ENCODE measurements at regions not wholly inside any gene's neighbourhood (a gene's known extent, or its start where the extent isn't known, plus 50 kb on each side); places are given as distances from the start of the nearest gene placed in this dataset.

DNA sequence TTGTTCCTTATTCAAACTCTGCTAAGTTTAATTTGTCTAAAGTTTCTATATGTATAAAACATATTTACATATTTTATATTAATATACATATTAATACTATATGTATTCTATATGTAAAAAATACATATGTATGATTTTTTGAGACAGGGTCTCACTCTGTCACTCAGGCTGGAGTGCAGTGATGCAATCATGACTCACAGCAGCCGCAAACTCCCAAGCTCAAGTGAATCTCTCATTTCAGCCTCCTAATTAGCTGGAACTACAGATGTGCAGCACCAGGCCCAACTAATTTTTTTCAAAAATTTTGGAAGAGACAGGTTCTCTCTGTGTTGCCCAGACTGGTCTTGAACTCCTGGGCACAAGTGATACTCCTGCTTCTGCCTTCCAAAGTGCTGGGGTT, 684.9 kb downstream of the TRAM1L1 start:
- DNase-seq: no peak

DNA sequence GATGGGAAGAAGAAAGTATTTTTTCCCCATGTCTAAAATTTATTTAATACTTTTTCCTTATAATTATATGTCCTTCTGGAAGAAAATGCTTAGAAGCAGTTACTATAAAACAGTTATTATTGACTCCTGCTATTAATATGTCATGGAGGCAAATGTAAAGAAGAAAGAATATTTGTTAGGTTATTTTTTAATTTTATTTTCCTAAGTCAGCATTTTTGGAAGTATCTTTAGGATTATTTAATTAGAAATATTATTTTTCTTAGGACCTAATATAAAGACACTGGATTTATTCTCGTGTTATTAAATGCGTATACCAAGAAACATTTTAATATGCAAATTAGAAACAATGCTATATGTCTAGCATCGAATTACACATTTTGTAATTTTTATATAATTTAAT, 687.7 kb downstream of the TRAM1L1 start:
- no peak for DNase-seq

DNA sequence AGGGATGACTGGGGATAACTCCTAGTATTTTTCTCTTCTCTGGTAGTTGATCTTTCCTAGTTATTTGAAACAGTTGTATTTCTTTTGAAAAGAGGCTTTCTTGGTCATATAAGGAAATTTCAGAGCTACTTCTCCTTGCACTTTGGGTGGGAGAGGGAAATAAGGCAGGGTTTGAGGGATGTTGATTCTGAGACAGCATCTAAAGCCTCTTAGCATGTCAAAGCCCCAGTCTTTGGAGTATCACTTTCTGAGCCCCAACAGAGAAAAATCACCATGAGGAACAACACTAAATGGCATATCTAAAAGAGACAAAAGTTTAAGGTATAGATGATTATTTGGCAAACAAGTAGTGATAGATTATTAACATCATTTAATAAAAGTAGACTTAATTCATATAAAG, 688.1 kb downstream of the TRAM1L1 start:
- no peak for DNase-seq

DNA sequence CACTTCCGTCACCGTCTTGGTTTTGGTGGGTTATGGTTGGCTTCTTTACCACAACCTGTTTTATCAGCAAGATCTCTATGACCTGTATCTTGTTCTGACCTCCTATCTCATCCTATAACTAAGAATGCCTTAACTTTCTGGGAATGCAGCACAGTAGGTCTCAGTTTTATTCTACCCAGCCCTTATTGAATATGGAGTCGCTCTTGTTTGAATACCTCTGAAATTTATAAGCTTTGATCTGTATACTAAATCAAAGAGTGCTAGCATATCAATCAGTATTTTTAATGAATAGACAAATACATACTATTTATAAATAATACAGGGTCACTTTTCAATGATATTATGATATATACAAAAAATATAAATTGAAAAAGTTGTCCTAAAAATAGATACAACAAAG, 690.0 kb downstream of the TRAM1L1 start:
- DNase-seq: no peak

DNA sequence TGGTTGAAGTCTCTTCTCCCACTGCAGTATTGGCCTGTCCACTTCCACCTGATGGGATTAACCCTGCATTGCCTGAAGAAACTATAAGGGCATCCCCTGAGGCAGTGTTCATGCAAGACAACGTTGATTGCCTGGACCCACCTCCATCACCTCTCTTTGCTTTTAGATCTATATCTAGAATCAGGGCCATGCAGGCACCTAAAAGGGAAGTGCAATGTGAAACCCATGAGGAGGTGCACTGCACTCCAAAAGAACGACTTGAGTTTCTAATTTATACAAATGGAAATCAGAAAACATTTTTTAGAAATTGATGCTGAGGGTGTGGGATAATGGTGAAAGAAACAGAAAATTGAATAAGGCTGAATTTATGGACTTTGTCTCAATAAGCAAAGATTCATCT, 694.4 kb downstream of the TRAM1L1 start:
- no peak for DNase-seq

DNA sequence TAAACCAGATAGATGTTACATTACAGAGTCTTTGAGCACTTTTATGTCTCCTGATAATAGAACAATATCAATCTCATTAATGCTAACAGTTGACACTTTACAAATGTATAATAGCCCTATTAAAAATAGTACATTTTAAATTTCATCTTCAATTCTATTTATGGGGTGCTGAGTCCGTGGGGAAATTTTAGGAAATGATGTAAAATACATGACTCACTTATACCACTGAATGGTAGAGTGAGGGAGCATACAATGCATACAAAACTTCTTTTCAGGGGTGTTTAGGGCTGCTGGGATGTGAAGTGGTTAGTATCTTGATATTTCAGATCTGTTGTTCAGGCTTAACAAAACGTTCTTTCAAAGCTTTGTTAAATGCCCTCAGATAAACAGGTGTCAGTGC, 696.2 kb downstream of the TRAM1L1 start:
- no peak for DNase-seq

DNA sequence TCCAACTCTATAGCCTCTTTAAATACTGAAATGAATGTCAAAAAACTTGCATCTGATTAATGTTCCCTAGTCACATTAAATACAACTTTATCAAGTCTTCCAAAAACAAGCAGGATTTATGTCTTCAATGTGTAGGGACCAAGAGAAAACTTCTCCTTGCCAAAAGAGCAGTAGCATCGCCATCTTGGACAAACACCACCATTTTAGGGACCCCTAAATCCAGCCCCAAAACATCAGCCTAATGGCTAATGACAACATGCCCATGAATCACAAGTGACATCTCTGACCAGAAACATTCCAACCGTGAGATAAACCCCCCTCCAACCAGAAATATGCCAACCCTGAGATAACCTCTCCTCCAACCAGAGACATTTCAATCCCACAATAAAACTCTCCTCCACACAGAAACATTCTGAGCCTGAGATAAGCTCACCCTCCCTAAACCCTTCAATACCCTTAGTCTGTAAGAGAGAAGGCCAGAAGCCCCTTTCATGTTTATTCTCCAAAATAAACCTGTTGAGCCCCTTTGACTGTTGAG, 697.4 kb downstream of the TRAM1L1 start:
- no peak for DNase-seq

DNA sequence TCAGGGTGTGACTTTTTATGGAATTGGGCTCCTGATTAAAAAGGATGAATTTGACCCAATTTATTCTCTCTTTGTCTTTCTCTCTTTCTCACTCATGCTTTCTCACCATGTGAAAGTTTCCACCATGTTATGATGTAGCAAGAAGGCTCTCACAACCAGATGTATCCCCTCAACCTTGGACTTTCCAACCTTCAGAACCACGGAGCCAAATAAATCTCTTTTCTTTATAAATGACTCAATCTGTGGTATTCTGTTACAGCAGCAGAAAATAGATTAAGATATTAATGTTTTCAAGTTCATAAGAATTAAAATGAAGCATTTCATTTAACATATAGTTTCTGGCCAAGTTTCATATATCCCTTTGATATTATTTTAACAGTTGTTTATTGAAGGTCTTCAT, 698.5 kb downstream of the TRAM1L1 start:
- DNase-seq: no peak

DNA sequence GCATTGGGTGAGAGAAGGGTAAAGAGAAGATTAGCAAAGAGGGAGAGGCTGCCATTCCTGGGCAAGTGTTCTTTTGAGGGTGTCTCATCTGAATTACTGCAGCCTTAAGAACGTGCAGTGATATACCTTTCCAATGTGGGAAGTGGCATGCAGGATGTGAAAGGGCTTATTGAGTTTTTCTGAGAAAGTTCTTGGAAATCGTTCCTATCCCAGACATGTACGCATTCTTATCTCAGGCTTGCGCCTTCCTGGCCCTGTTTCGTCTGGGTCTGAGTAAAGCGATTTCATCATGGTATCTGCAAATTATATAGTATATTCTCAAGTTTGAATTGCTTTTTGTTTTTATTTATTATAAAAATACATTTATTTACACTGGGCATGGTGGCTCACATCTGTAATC, 699.8 kb downstream of the TRAM1L1 start:
- DNase-seq: no peak

DNA sequence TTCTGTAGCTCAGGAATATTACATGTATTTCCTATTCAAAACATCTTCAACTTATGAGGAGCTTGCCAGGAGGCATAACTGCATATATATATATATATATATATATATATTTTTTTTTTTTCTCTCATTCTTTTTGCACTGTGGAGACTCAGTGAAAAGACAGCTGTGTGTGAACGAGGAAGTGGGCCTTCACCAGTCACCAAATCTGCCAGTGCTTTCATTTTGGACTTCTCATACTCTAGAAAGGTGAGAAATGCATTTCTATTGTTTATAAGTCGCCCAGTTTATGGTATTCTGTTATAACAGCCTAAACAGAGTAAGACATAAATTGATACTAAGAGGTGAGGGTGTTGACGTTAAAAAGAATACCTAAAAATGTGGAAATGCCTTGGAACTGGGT, 710.6 kb downstream of the TRAM1L1 start:
- no peak for DNase-seq

DNA sequence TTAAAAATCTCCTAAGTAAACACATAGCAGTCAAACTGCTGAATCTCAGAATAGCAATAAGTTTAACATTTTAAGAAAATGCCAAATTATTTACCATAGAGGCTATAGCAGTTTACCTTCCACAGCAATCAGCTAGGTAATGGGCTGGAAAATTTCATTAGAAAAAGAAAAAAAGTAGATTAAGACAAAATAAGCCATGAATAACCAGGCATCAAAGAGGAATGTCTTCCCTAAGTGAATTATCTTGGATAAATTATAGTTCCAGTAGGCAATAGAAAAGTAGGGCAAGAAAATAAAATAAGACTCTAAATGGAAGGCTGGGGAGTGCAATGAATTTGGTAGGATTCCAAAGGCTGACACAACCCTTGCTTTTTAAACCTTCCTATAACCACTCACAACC, 722.8 kb downstream of the TRAM1L1 start:
- no peak for DNase-seq

DNA sequence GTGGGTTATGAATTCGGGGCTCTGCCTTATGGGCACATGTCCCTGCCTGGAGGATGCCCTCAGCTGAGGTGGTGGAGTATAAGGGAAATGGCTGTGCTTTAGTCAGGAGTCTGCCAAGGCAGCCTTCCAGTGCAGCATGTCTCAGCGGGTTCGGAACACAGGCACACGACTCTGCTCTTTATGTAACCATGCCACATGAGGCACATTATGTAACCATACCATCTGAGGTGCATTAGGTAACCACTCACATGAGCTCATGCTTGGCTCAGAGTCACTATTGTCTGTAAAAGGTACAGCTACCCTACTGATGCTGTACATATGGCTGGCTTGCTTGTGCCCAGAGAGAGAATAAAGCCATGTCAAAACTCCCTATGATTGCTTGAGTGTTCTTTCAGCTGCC, 723.6 kb downstream of the TRAM1L1 start:
- DNase-seq: no peak

DNA sequence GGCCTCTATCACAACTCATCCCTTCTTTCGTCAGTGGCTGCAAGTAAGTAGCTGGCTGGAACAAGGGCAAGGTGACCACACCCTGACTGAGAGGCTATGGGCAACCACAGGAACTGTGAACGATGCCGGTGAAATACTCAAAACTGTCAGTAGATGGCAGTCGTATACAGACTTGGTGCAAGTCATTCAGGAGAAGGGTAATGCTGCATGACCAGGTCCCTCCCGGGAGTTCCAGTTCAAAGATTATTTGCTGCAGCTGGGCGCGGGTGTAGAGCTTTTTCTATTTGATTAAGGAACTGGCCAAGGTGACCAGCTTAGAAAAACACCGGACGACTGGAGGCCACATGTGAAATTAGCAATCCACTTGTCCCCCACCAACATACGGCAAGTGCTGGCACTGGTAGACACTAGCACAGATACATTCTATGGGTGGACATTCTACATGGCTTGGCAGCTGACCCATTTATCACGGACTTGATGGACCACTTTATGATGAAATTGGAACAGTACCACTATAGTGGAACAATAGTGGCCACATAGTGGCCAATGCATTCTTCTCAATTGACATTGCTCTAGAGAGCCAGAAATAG, 726.6 kb downstream of the TRAM1L1 start:
- no peak for DNase-seq

DNA sequence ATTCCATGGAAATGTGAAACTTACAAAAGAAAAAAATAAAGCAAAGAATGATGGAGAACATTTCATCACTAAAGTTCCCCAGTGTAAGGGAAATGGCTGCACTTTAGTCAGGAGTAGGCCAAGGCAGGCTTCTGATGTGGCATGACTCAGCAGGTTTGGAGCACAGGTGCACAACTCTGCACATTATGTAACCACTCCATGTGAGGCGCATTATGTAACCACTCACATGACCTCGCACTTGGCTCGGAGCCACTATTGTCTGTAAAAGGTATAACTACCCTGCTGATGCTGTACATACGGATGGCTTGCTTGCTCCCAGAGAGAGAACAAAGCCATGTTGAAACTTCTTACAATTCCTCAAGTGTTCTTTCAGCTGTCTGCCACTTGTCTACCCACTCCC, 727.6 kb downstream of the TRAM1L1 start:
- no peak for DNase-seq

DNA sequence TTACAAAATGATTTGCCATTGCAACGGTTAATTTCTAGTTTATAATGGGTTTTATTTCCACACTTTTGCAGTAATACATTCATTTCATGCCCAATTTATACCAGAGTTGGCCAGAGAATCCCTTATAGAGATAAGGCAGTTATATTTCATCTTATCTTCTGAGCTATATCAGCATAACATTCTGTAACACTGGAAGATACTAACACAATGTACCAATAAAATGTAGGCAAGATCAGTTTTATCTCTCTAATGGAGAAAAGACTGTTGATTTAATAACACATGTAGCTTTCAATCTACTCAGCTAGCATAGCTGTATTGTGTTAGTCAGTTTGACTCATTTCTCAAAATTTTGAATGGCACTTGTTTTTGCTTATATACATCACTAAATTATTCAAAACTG, 738.6 kb downstream of the TRAM1L1 start:
- DNase-seq: no peak

DNA sequence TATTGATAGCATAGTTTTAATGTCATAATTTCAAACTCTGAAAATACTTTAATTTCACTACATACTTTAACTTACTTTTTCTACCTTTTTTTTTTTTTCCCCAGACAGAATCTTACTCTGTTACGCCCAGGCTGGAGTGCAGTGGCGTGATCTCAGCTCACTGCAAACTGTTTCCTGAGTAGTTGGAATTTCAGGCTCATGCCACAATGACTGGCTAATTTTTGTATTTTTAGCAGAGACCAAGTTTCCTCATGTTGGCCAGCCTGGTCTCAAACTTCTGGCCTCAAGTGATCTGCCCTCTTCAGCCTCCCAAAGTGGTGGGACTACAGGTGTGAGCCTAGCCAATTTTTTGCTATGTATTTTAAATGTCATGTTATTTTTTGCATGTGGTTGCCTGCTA, 741.6 kb downstream of the TRAM1L1 start:
- no peak for DNase-seq

DNA sequence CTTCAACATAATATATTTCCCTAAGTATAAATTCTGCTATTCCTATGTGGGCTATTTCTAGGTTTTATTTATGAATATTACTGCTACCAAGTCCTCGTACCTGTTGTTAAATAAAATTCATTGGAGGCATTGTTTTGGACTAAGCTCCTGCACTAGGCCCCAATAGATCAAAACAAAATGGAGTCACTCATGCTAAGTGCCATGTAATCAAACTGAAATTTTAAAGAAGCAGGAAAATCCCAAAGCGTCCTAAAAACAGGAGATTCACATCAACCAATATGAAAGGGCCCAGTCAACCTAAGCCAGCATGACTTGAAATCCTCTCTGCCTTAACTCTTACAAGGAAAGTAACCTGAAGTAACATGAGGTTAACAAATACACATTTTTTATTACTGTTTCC, 743.2 kb downstream of the TRAM1L1 start:
- no peak for DNase-seq

DNA sequence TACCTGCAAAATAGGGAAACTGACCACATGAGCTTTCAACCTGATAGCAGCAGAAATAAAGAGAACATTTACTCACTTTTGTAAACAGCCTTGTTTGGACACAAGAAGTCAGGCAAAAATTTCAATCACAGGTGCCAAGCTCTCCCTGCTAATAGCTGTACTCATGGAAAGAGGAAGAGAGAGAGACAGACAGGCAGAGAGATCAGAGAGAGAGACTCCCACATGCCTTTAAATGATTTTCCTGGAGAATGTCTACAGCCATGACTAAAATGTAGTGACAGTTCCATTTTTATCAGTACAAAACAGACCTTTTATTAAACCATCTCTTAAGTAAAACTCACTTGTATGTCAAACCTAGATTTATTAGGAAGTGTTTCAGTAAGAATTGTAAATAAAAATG, 752.9 kb downstream of the TRAM1L1 start:
- DNase-seq: no peak

DNA sequence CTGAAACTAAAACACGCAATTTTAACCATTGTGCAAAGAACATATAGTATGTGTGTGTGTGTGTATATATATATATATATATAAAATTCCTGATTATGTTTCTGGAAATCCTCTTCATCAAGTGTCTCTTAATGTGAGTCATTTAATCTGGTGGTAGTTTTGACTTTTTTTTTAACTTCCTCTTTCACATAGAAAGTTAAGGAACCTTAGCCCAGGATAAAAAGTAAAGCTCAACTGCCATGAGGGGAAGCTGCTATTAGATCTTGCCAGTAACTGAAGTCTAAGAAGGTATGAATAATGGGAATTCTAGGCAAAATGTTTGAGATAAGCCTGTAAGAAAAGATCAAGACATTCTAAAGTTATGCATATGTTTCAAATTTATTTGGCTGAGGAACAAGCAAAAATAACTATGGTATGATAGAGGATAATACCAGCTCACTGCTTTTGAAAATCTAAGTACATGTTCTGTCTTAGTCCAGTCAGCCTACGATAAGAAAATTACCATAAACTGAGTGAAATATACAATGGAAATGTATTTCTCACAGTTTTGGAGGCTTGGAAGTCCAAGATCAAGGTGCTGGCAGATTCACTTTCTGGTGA, 757.0 kb downstream of the TRAM1L1 start:
- DNase-seq: no peak

DNA sequence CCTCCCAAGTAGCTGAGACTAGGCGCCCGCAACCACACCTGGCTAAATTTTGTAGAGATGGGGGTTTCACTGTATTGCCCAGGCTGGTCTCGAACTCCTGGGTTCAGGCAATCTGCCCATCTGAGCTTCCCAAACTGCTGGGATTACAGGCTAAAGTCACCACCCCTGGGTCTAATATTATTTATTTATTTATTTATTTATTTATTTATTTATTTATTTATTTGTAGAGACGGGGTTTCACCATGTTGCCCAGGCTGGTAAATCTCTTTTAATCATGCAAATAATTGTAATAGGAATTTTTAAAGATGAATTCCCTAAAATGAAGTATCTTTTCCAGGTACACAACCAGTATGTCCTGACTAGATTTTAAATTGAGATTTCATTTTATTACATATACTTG, 761.8 kb downstream of the TRAM1L1 start:
- DNase-seq: no peak

DNA sequence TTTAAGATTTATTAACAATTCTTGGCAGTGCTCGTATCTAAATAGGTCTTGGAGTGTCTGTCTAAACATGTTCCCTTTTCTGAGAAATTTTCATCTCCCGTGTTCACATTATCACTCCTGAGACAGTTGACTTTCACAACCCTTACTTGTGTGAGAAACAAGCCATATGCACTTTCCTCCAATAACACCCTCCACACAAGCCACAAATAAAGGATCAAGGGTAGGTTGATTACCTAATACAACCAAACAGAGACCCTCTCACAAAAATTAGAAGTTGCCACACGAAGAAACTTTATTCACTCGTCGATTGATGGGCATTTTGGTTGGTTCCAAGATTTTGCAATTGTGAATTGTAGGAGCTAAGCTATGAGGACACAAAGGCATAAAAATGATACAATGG, 763.9 kb downstream of the TRAM1L1 start:
- DNase-seq: no peak

DNA sequence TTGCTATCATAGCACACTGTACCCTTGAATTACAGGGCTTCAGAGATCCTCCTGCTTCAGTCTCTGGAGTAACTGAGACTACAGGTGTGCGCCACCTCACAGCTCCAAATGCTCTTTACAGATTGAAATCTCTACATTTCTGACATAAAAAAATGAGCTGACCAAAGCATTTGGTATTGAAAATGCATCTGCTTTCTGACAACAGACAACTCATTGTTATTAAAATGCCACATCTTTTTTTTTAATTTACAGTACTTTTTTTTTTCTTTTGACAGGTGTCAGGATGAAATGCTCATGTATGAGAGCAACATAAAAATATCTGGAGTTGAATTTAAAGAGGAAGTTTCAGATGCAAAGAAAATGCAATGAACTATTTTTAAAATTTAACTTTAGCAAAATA, 764.5 kb downstream of the TRAM1L1 start:
- DNase-seq: no peak

DNA sequence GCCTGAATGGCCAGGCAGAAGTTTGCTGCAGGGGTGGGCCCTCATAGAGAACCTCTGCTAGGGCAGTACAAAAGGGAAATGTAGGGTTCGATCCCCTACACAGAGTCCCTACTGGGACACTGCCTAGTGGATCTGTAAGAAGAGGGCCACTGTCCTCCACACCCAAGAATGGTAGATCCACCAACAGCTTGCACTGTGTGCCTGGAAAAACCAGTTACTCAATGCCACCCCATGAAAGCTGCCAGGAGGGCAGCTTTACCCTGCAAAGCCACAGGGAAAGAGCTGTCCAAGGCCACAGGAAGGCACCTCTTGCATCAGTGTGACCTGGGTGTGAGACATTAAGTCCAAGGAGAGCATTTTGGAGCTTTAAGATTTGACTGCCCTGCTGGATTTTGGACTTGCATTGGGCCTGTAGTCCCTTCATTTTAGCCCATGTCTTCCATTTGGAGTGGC, 781.6 kb downstream of the TRAM1L1 start:
- no peak for DNase-seq

DNA sequence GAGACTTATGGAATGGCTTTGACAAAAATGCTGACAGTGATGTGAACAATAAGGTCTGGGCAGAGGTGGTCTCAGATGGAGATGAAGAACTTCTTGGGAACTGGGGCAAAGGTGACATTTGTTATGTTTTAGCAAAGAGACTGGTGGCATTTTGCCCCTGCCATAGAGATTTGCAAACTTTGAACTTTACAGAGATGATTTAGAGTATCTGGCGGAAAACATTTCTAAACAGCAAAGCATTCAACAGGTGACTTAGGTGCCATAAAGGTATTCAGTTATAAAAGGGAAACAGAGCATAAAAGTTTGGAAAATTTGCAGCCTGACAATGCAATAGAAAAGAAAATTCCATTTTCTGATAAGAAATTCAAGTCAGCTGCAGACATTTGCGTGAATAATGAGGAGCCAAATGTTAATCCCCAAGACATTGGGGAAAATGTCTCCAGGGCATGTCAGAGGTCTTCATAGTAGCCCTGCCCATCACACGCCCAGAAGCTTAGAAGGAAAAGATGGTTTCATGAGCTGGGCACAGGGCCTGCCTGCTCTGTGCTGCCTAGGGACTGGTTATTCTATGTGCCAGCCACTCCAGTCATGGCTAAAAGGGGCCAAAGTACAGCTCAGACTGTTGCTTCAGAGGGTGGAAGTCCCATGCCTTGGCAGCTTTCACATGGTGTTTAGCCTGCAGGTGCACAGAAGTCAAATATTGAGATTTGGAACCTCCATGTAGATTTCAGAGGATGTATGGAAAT, 782.2 kb downstream of the TRAM1L1 start:
- DNase-seq: no peak
